Endothelial cell of umbilical vein (primary cell): ENCODE measurements at regions not wholly inside any gene's neighbourhood (a gene's known extent, or its start where the extent isn't known, plus 50 kb on each side); places are given as distances from the start of the nearest gene placed in this dataset.

Source experiments
- BruUV-seq: library from RNA; stranded (reverse); fragments of 400-500 nt; replicated peaks from 2 replicates; lab custom pipeline; 2021; lab: Mats Ljungman, UMichigan
- CTCF ChIA-PET: fragments of 300-600, 350-600 bp; sonication (Branson Sonifier 250); formaldehyde crosslinking; loops from one replicate; lab custom pipeline; 2021; ENCODE audit warnings: antibody characterized with exemption, inconsistent platforms; lab: Charles Lee
- POLR2A ChIA-PET: fragments of 300-600, 350-600 bp; sonication (Branson Sonifier 250); formaldehyde crosslinking; loops from one replicate; lab custom pipeline; 2021; ENCODE audit warnings: antibody characterized with exemption, inconsistent platforms; lab: Charles Lee
- DNase-seq: peaks from one replicate; pipeline ENCODE4 v3.0.0-alpha.2; 2011; ENCODE audit warnings: low read depth, low spot score
- FAIRE-seq: peaks from 2 replicates; lab custom pipeline; 2011; peaks lifted over from hg19 to GRCh38; lab: Jason Lieb, UNC
- H2AFZ ChIP-seq: 2 replicates; pipeline ENCODE4 v1.6.0; 2012; ENCODE audit warnings: low read depth, low read length, control low read depth, inconsistent platforms
- H3K27ac ChIP-seq: 2 replicates; pipeline ENCODE4 v1.5.1; 2011; ENCODE audit warnings: low read depth, mild to moderate bottlenecking, control low read depth, low read length, moderate library complexity; ENCODE audit not compliant: insufficient read depth
- H3K27me3 ChIP-seq, 2 experiments: 2 replicates each; pipeline versions ENCODE4 v1.6.0 to v1.6.1; 2011; ENCODE audit warnings: low read length in 2 of 2, mixed read lengths in 1 of 2; ENCODE audit not compliant: control insufficient read depth in 2 of 2, insufficient read depth in 2 of 2
- H3K36me3 ChIP-seq, 2 experiments: 2 replicates in 1 of 2; 3 replicates in 1 of 2; pipeline ENCODE4 v1.5.1; 2011; ENCODE audit warnings: low read length in 2 of 2, mild to moderate bottlenecking in 1 of 2, moderate library complexity in 1 of 2; ENCODE audit not compliant: control insufficient read depth in 2 of 2, insufficient read depth in 2 of 2; ENCODE audit errors: extremely low read depth in 1 of 2
- H3K4me1 ChIP-seq: 3 replicates; pipeline ENCODE4 v1.5.1; 2011; ENCODE audit warnings: mild to moderate bottlenecking, low read length; ENCODE audit not compliant: control insufficient read depth, insufficient read depth; ENCODE audit errors: extremely low read depth
- H3K4me2 ChIP-seq: 2 replicates; pipeline ENCODE4 v1.6.1; 2011; ENCODE audit warnings: low read length, control low read depth, mixed read lengths; ENCODE audit not compliant: insufficient read depth
- H3K4me3 ChIP-seq, 3 experiments: fragments of 200-600 bp in 1 of 3; sonication (generic), shearing (Covaris generic) in 1 of 3; replicated peaks in 1 of 3; 2 replicates each; pipeline ENCODE4 v1.5.1; 2011 to 2016; ENCODE audit warnings: control low read depth in 3 of 3, low read length in 3 of 3, mild to moderate bottlenecking in 2 of 3, inconsistent platforms in 1 of 3, low read depth in 1 of 3, moderate library complexity in 1 of 3; ENCODE audit not compliant: insufficient read depth in 1 of 3
- H3K79me2 ChIP-seq: 2 replicates; pipeline ENCODE4 v1.6.0; 2012; ENCODE audit warnings: low read length, inconsistent platforms; ENCODE audit not compliant: control insufficient read depth, insufficient read depth
- H3K9ac ChIP-seq: replicated peaks from 2 replicates; pipeline ENCODE3; 2011; ENCODE audit warnings: low read length, control low read depth; ENCODE audit not compliant: insufficient read depth; ENCODE audit errors: extremely low read depth
- H3K9me1 ChIP-seq: replicated peaks from 3 replicates; pipeline ENCODE4 v1.6.0; 2011; ENCODE audit warnings: mild to moderate bottlenecking, low read length; ENCODE audit not compliant: control insufficient read depth, insufficient read depth; ENCODE audit errors: extremely low read depth
- H3K9me3 ChIP-seq: replicated peaks from 2 replicates; pipeline ENCODE4 v1.5.1; 2012; ENCODE audit warnings: low read length, inconsistent platforms; ENCODE audit not compliant: control insufficient read depth, insufficient read depth
- H4K20me1 ChIP-seq: replicated peaks from 2 replicates; pipeline ENCODE3; 2011; ENCODE audit warnings: mild to moderate bottlenecking, low read length; ENCODE audit not compliant: control insufficient read depth, insufficient read depth; ENCODE audit errors: extremely low read depth
- CTCF ChIP-seq, 2 donors: IDR thresholded peaks; 1 replicate in 1 of 2; 2 replicates in 1 of 2; pipeline ENCODE4 v1.5.1; 2011; ENCODE audit warnings: low read length in 2 of 2, mild to moderate bottlenecking in 2 of 2, moderate library complexity in 2 of 2, control low read depth in 1 of 2, inconsistent platforms in 1 of 2, low read depth in 1 of 2; ENCODE audit not compliant: insufficient read depth in 1 of 2; ENCODE audit errors: extremely low read depth in 1 of 2
- EZH2 ChIP-seq: IDR thresholded peaks from 2 replicates; pipeline ENCODE4 v1.6.1; 2012; ENCODE audit warnings: borderline replicate concordance, low read depth, mild to moderate bottlenecking, moderate library complexity, low read length, inconsistent platforms; ENCODE audit not compliant: severe bottlenecking
- FOS ChIP-seq: IDR thresholded peaks from 2 replicates; pipeline ENCODE4 v1.6.1; 2011; ENCODE audit warnings: mild to moderate bottlenecking, low read length, moderate library complexity, borderline replicate concordance; ENCODE audit not compliant: insufficient read depth
- GATA2 ChIP-seq: IDR thresholded peaks from 2 replicates; pipeline ENCODE4 v1.7.0; 2011; ENCODE audit warnings: low read depth, mild to moderate bottlenecking, moderate library complexity, mixed read lengths, low read length; ENCODE audit not compliant: insufficient read length, insufficient read depth
- JUN ChIP-seq: IDR thresholded peaks from 2 replicates; pipeline ENCODE4 v1.6.1; 2011; ENCODE audit warnings: borderline replicate concordance, low read depth; ENCODE audit not compliant: insufficient read length, insufficient read depth
- MAX ChIP-seq: IDR thresholded peaks from 2 replicates; pipeline ENCODE4 v1.6.1; 2011; ENCODE audit not compliant: insufficient read depth, insufficient read length
- MYC ChIP-seq: IDR thresholded peaks from one replicate; pipeline ENCODE4 v1.6.1; 2011; ENCODE audit warnings: mild to moderate bottlenecking, low read depth, low read length
- POLR2A ChIP-seq: IDR thresholded peaks from 2 replicates; pipeline ENCODE4 v1.6.1; 2012; ENCODE audit warnings: low read depth, mild to moderate bottlenecking, control low read depth, low read length
- POLR2AphosphoS5 ChIP-seq: IDR thresholded peaks from 2 replicates; pipeline ENCODE4 v1.6.1; 2012; ENCODE audit warnings: low read depth, mild to moderate bottlenecking, control low read depth, low read length, moderate library complexity; ENCODE audit not compliant: insufficient read depth
- dilution Hi-C: fragments of 300-500 bp; cut with MboI; formaldehyde crosslinking; loops from one replicate; pipeline ENCODE4 v1.15.0; 2019; ENCODE audit warnings: low sequenced_read_pairs; ENCODE audit not compliant: extremely low pct_ligation_motif_present
- intact Hi-C: fragments of 100-400 bp; cut with micrococcal nuclease; formaldehyde crosslinking; loops from one replicate; pipeline ENCODE4 v1.10.0; 2022

GRCh38 chr2:226098861-226099745 lies 699.6 kb downstream of the NYAP2 start:
- no peak for DNase-seq
- H3K4me3 ChIP-seq = no peak overlapping the region
- FAIRE-seq = no peak

More at GRCh38 chr2:226098861-226099745, 699.6 kb downstream of the NYAP2 start:
- Histone ChIP-seq H3K27me3 (no peaks in the 10 kb centered on the region), H3K9me3 (no peaks in the 10 kb centered on the region), H3K9ac (no peak overlapping the region), H3K4me2 (no peak overlapping the region), H3K9me1 (no peaks in the 10 kb centered on the region), H2AFZ (no peak overlapping the region), H3K27ac (no peak overlapping the region), H3K79me2 (no peaks in the 10 kb centered on the region), H3K36me3 (no peaks in the 10 kb centered on the region), H4K20me1 (no peaks in the 10 kb centered on the region), H3K4me1 (no peaks in the 10 kb centered on the region)
- TF ChIP-seq MAX (no peak), CTCF (IDR thresholded peaks at IDR 0.05; ENCODE audit: extremely low read depth in 1 of 2, insufficient read depth in 1 of 2, low read depth in 1 of 2, low read length in 2 of 2) (no peak), POLR2A (no peak), POLR2AphosphoS5 (no peak), MYC (no peak), EZH2 (no peak), GATA2 (no peak), JUN (no peak), FOS (no peak)
- dilution Hi-C loops (no loop called here), intact Hi-C loops (no loop called here)
- BruUV-seq = no TSS peak
- POLR2A ChIA-PET = no interaction called here
- CTCF ChIA-PET = no interaction called here
